GM23338 (cell line): ENCODE measurements at regions not wholly inside any gene's neighbourhood (a gene's known extent, or its start where the extent isn't known, plus 50 kb on each side); places are given as distances from the start of the nearest gene placed in this dataset.
"Not testable (repeated sequence)": the region's sequence is repeated elsewhere in the genome, so short reads cannot be mapped to it uniquely, and the experiment has no call there.

Source experiments
- CREB1 ChIP-seq: fragments of 250-450 bp; sonication (Bioruptor Pico); IDR thresholded peaks from 2 replicates; pipeline ENCODE4 v1.5.0; 2020; ENCODE audit warnings: low read depth, mild to moderate bottlenecking, moderate library complexity
- EZH2 ChIP-seq: fragments of 200-600 bp; sonication (generic); IDR thresholded peaks from one replicate; pipeline ENCODE4 v1.8.0; 2017; ENCODE audit warnings: antibody characterized with exemption, mild to moderate bottlenecking, low read depth; ENCODE audit not compliant: unreplicated experiment
- EZH2phosphoT487 ChIP-seq: fragments of 200-600 bp; sonication (generic); IDR thresholded peaks from one replicate; pipeline ENCODE4 v1.8.1; 2018; ENCODE audit warnings: antibody characterized with exemption; ENCODE audit not compliant: unreplicated experiment
- JUNB ChIP-seq: IDR thresholded peaks from one replicate; pipeline ENCODE4 v1.6.1; 2016; ENCODE audit warnings: antibody characterized with exemption; ENCODE audit not compliant: unreplicated experiment
- NANOG ChIP-seq: IDR thresholded peaks from 2 replicates; pipeline ENCODE4 v1.6.1; 2016; ENCODE audit warnings: antibody characterized with exemption, borderline replicate concordance
- POLR2AphosphoS5 ChIP-seq: IDR thresholded peaks from 2 replicates; pipeline ENCODE4 v1.6.1; 2016; ENCODE audit warnings: antibody characterized with exemption, low read depth
- STAT1 ChIP-seq: IDR thresholded peaks from one replicate; pipeline ENCODE4 v1.6.1; 2016; ENCODE audit warnings: antibody characterized with exemption; ENCODE audit not compliant: unreplicated experiment
- ZNF114 ChIP-seq: fragments of 250-450 bp; sonication (Bioruptor Pico); IDR thresholded peaks from 2 replicates; pipeline ENCODE4 v1.5.0; 2020; ENCODE audit warnings: mild to moderate bottlenecking, moderate library complexity
- TF ChIP-seq, protein P1 (sequence below), 2 experiments: fragments of 200-600 bp in 1 of 2; sonication (generic) in 1 of 2; conservative IDR thresholded peaks; 2 replicates each; pipeline versions ENCODE4 v1.5.1 to v1.6.1; 2016 to 2017; ENCODE audit warnings: antibody characterized with exemption in 2 of 2, low read depth in 2 of 2, mild to moderate bottlenecking in 2 of 2, moderate library complexity in 1 of 2
- TF ChIP-seq, protein P2 (sequence below): IDR thresholded peaks from one replicate; pipeline ENCODE4 v1.6.1; 2018; ENCODE audit warnings: antibody characterized with exemption; ENCODE audit not compliant: unreplicated experiment
- TF ChIP-seq, protein P3 (sequence below): IDR thresholded peaks from 2 replicates; pipeline ENCODE4 v1.6.1; 2016; ENCODE audit warnings: antibody characterized with exemption

DNA sequence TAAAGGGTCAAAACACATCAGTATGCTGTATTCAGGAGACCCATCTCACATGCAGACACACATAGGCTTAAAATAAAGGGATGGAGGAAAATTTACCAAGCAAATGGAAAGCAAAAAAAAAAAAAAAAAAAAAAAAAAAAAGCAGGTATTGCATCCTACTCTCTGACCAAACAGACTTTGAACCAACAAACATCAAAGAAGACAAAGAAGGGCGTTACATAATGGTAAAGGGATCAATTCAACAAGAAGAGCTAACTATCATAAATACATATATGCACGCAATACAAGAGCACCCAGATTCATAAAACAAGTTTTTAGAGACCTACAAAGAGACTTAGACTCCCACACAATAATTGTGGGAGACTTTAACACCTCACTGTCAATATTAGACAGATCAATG, 253.7 kb upstream of the ACO1 start:
- TF ChIP-seq, protein P1, sequence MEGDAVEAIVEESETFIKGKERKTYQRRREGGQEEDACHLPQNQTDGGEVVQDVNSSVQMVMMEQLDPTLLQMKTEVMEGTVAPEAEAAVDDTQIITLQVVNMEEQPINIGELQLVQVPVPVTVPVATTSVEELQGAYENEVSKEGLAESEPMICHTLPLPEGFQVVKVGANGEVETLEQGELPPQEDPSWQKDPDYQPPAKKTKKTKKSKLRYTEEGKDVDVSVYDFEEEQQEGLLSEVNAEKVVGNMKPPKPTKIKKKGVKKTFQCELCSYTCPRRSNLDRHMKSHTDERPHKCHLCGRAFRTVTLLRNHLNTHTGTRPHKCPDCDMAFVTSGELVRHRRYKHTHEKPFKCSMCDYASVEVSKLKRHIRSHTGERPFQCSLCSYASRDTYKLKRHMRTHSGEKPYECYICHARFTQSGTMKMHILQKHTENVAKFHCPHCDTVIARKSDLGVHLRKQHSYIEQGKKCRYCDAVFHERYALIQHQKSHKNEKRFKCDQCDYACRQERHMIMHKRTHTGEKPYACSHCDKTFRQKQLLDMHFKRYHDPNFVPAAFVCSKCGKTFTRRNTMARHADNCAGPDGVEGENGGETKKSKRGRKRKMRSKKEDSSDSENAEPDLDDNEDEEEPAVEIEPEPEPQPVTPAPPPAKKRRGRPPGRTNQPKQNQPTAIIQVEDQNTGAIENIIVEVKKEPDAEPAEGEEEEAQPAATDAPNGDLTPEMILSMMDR (conservative IDR thresholded peaks at IDR 0.05; ENCODE audit: low read depth in 2 of 2): not testable (repeated sequence)
- TF ChIP-seq POLR2AphosphoS5; EZH2; CREB1 (CRISPR knock-in tag); EZH2phosphoT487; NANOG; JUNB; ZNF114 (CRISPR knock-in tag); STAT1: not testable (repeated sequence)
- TF ChIP-seq, protein P2, sequence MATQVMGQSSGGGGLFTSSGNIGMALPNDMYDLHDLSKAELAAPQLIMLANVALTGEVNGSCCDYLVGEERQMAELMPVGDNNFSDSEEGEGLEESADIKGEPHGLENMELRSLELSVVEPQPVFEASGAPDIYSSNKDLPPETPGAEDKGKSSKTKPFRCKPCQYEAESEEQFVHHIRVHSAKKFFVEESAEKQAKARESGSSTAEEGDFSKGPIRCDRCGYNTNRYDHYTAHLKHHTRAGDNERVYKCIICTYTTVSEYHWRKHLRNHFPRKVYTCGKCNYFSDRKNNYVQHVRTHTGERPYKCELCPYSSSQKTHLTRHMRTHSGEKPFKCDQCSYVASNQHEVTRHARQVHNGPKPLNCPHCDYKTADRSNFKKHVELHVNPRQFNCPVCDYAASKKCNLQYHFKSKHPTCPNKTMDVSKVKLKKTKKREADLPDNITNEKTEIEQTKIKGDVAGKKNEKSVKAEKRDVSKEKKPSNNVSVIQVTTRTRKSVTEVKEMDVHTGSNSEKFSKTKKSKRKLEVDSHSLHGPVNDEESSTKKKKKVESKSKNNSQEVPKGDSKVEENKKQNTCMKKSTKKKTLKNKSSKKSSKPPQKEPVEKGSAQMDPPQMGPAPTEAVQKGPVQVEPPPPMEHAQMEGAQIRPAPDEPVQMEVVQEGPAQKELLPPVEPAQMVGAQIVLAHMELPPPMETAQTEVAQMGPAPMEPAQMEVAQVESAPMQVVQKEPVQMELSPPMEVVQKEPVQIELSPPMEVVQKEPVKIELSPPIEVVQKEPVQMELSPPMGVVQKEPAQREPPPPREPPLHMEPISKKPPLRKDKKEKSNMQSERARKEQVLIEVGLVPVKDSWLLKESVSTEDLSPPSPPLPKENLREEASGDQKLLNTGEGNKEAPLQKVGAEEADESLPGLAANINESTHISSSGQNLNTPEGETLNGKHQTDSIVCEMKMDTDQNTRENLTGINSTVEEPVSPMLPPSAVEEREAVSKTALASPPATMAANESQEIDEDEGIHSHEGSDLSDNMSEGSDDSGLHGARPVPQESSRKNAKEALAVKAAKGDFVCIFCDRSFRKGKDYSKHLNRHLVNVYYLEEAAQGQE: not testable (repeated sequence)
- TF ChIP-seq, protein P3, sequence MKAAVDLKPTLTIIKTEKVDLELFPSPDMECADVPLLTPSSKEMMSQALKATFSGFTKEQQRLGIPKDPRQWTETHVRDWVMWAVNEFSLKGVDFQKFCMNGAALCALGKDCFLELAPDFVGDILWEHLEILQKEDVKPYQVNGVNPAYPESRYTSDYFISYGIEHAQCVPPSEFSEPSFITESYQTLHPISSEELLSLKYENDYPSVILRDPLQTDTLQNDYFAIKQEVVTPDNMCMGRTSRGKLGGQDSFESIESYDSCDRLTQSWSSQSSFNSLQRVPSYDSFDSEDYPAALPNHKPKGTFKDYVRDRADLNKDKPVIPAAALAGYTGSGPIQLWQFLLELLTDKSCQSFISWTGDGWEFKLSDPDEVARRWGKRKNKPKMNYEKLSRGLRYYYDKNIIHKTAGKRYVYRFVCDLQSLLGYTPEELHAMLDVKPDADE: not testable (repeated sequence)
